MM.1S (cell line): ENCODE measurements at regions not wholly inside any gene's neighbourhood (a gene's known extent, or its start where the extent isn't known, plus 50 kb on each side); places are given as distances from the start of the nearest gene placed in this dataset.
"Not testable (repeated sequence)": the region's sequence is repeated elsewhere in the genome, so short reads cannot be mapped to it uniquely, and the experiment has no call there.

Experiments
- DNase-seq: peaks from one replicate; pipeline ENCODE4 v3.0.0-alpha.2; 2015
- H2AFZ ChIP-seq: fragments of 300-600 bp; sonication (generic); 2 replicates; pipeline ENCODE4 v1.6.0; 2016; ENCODE audit warnings: antibody characterized with exemption, low read length
- H3F3A ChIP-seq: fragments of 300-600 bp; sonication (generic); 2 replicates; pipeline ENCODE4 v1.6.1; 2016; ENCODE audit warnings: mild to moderate bottlenecking, antibody characterized with exemption, low read length, moderate library complexity, mixed read lengths; ENCODE audit not compliant: insufficient read depth
- H3K27ac ChIP-seq: fragments of 300-600 bp; sonication (generic); 2 replicates; pipeline ENCODE4 v1.5.1; 2016; ENCODE audit warnings: mild to moderate bottlenecking, low read length
- H3K27me3 ChIP-seq: fragments of 300-600 bp; sonication (generic); replicated peaks from 2 replicates; pipeline ENCODE4 v1.6.0; 2016; ENCODE audit warnings: low read length; ENCODE audit not compliant: insufficient read depth
- H3K36me3 ChIP-seq: fragments of 300-600 bp; sonication (generic); replicated peaks from 2 replicates; pipeline ENCODE4 v1.6.1; 2016; ENCODE audit warnings: mild to moderate bottlenecking, low read length, mixed read lengths; ENCODE audit not compliant: insufficient read depth
- H3K4me1 ChIP-seq: fragments of 300-600 bp; sonication (generic); 2 replicates; pipeline ENCODE4 v1.6.1; 2016; ENCODE audit warnings: low read length, mixed read lengths
- H3K4me2 ChIP-seq: fragments of 300-600 bp; sonication (generic); 2 replicates; pipeline ENCODE4 v1.6.0; 2016; ENCODE audit warnings: low read depth, low read length
- H3K4me3 ChIP-seq: fragments of 300-600 bp; sonication (generic); 2 replicates; pipeline ENCODE4 v1.5.1; 2016; ENCODE audit warnings: low read length, mixed read lengths
- H3K79me2 ChIP-seq: fragments of 300-600 bp; sonication (generic); 2 replicates; pipeline ENCODE4 v1.6.1; 2016; ENCODE audit warnings: mixed run types, low read length, mixed read lengths
- H3K9ac ChIP-seq: fragments of 300-600 bp; sonication (generic); 2 replicates; pipeline ENCODE4 v1.6.1; 2016; ENCODE audit warnings: low read length, mixed read lengths
- H3K9me2 ChIP-seq: fragments of 300-600 bp; sonication (generic); replicated peaks from 2 replicates; pipeline ENCODE4 v1.6.1; 2016; ENCODE audit warnings: mild to moderate bottlenecking, low read length, mixed read lengths; ENCODE audit not compliant: insufficient read depth
- H3K9me3 ChIP-seq: fragments of 300-600 bp; sonication (generic); replicated peaks from 2 replicates; pipeline ENCODE4 v1.6.1; 2016; ENCODE audit warnings: mild to moderate bottlenecking, low read length, mixed read lengths; ENCODE audit not compliant: insufficient read depth
- H4K20me1 ChIP-seq: fragments of 300-600 bp; sonication (generic); 2 replicates; pipeline ENCODE4 v1.6.1; 2016; ENCODE audit warnings: mild to moderate bottlenecking, low read length, moderate library complexity, mixed read lengths; ENCODE audit not compliant: insufficient read depth

GRCh38 chr1:120634816-120635806, 88.6 kb upstream of the NBPF26 start:
- H3K27me3 ChIP-seq, H4K20me1 ChIP-seq, H3K36me3 ChIP-seq, H3K4me3 ChIP-seq, H3F3A ChIP-seq, H3K9me2 ChIP-seq, DNase-seq, H3K9ac ChIP-seq, H3K27ac ChIP-seq, H3K9me3 ChIP-seq, H3K4me1 ChIP-seq, H2AFZ ChIP-seq, H3K4me2 ChIP-seq, H3K79me2 ChIP-seq: not testable (repeated sequence)

GRCh38 chr1:120640261-120641013, 83.3 kb upstream of the NBPF26 start:
- not testable (repeated sequence) for H3K79me2 ChIP-seq, H2AFZ ChIP-seq, H3K9ac ChIP-seq, H3F3A ChIP-seq, H3K4me3 ChIP-seq, H3K4me1 ChIP-seq, H3K27ac ChIP-seq, H3K9me3 ChIP-seq, H3K9me2 ChIP-seq, H3K36me3 ChIP-seq, H3K27me3 ChIP-seq, H4K20me1 ChIP-seq, DNase-seq, H3K4me2 ChIP-seq

DNA sequence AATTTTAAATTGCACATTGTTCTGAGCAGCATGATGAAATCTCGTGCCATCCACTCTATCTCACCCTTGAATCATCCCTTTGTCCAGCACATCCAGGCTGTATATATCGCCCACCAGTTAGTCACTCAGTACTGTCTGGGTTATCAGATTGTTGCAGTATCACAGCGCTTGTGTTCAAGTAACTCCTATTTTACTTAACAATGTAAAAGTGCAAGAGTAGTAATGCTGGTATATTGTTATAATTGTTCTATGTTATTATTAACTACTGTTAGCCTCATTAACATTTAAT, 82.8 kb upstream of the NBPF26 start:
- DNase-seq, H3K4me1 ChIP-seq, H3K4me2 ChIP-seq, H3K4me3 ChIP-seq, H3K9me3 ChIP-seq, H3K27ac ChIP-seq, H3K36me3 ChIP-seq, H3K9ac ChIP-seq, H2AFZ ChIP-seq, H4K20me1 ChIP-seq, H3K79me2 ChIP-seq, H3K9me2 ChIP-seq, H3F3A ChIP-seq, H3K27me3 ChIP-seq: not testable (repeated sequence)

GRCh38 chr1:120647182-120647581, 76.6 kb upstream of the NBPF26 start:
- not testable (repeated sequence) for H3K27me3 ChIP-seq, H2AFZ ChIP-seq, H4K20me1 ChIP-seq, H3K4me1 ChIP-seq, H3K9ac ChIP-seq, DNase-seq, H3K9me2 ChIP-seq, H3K4me2 ChIP-seq, H3K36me3 ChIP-seq, H3K9me3 ChIP-seq, H3K4me3 ChIP-seq, H3K79me2 ChIP-seq, H3F3A ChIP-seq, H3K27ac ChIP-seq

DNA sequence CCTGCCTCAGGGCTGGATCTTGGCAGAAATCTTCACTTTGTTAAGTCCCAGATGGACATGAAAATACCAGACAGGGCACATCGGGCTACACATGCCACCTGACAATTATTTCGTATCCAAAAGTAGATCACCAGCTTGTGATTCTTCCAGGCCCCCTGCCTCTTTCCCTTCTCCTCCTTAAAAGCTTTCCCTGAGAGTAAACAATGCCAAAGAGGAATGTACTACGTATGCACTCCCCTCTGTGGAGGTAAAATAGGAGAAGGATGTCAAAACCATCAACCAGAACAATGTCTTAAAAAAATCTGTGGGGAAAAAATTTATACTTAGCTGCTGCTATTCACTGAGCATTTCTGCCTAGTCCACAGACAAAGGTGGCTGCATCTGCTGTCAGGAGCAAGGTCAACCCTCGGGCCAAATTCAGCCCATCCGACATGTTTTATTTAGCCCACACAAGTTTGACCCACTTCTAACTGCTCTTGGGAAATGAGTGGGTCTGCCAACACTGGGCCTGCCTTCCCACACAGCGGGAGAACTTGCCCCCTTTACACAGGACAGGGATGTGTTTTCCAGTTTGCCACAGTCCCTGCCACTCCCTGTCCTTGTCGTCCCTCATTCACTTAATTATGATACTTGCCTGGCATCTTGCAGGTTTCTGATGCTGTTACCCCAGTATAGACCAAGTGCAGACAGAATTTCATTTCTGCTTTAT, 74.7 kb upstream of the NBPF26 start:
- not testable (repeated sequence) for H3K4me3 ChIP-seq, H3F3A ChIP-seq, H3K36me3 ChIP-seq, H3K27me3 ChIP-seq, H2AFZ ChIP-seq, H3K79me2 ChIP-seq, H3K4me1 ChIP-seq, H4K20me1 ChIP-seq, H3K9ac ChIP-seq, H3K27ac ChIP-seq, H3K9me2 ChIP-seq, DNase-seq, H3K4me2 ChIP-seq, H3K9me3 ChIP-seq

DNA sequence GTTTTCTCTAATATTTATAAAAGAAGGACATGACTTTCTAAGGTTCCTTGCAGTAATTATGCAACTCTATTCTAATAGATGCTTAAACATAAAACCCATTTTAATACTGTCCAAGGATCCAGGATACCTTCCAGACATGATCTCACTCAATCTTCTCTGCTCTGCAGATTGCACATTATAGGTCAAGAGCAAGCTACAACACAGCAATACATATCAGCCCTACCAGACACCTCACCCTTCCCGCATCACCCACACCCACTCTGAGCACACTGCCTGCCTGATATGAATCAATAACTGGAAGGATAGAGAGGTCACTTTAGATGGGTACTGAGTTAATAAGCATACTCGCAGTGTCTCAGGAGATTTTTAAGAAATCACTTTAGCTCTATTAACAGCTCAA, 74.0 kb upstream of the NBPF26 start:
- DNase-seq, H3K36me3 ChIP-seq, H4K20me1 ChIP-seq, H3K27me3 ChIP-seq, H3K4me3 ChIP-seq, H3K79me2 ChIP-seq, H3K9me3 ChIP-seq, H3K27ac ChIP-seq, H3K4me2 ChIP-seq, H2AFZ ChIP-seq, H3K9me2 ChIP-seq, H3K4me1 ChIP-seq, H3F3A ChIP-seq, H3K9ac ChIP-seq: not testable (repeated sequence)

GRCh38 chr1:120654114-120654513, 69.6 kb upstream of the NBPF26 start:
- H3K9ac ChIP-seq, H3K4me2 ChIP-seq, H2AFZ ChIP-seq, DNase-seq, H3K4me1 ChIP-seq, H3K36me3 ChIP-seq, H3K27me3 ChIP-seq, H3K4me3 ChIP-seq, H3K9me3 ChIP-seq, H3K9me2 ChIP-seq, H4K20me1 ChIP-seq, H3K27ac ChIP-seq, H3K79me2 ChIP-seq, H3F3A ChIP-seq: not testable (repeated sequence)
